B cell (primary cell): ENCODE measurements at regions not wholly inside any gene's neighbourhood (a gene's known extent, or its start where the extent isn't known, plus 50 kb on each side); places are given as distances from the start of the nearest gene placed in this dataset.

Experiments
- EZH2 ChIP-seq: IDR thresholded peaks from 2 replicates; pipeline ENCODE4 v1.6.1; 2012; ENCODE audit warnings: borderline replicate concordance, low read depth, mild to moderate bottlenecking, moderate library complexity, low read length; ENCODE audit not compliant: insufficient read depth, poor library complexity, severe bottlenecking
- TF ChIP-seq, protein P1 (sequence below): fragments of 200-600 bp; IDR thresholded peaks from one replicate; pipeline ENCODE4 v1.8.0; 2022; ENCODE audit warnings: antibody characterized with exemption, mild to moderate bottlenecking

GRCh38 chr12:41983856-41984255 lies 160.8 kb downstream of the GXYLT1 start:
- TF ChIP-seq, protein P1, sequence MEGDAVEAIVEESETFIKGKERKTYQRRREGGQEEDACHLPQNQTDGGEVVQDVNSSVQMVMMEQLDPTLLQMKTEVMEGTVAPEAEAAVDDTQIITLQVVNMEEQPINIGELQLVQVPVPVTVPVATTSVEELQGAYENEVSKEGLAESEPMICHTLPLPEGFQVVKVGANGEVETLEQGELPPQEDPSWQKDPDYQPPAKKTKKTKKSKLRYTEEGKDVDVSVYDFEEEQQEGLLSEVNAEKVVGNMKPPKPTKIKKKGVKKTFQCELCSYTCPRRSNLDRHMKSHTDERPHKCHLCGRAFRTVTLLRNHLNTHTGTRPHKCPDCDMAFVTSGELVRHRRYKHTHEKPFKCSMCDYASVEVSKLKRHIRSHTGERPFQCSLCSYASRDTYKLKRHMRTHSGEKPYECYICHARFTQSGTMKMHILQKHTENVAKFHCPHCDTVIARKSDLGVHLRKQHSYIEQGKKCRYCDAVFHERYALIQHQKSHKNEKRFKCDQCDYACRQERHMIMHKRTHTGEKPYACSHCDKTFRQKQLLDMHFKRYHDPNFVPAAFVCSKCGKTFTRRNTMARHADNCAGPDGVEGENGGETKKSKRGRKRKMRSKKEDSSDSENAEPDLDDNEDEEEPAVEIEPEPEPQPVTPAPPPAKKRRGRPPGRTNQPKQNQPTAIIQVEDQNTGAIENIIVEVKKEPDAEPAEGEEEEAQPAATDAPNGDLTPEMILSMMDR: no peak
- no peak for TF ChIP-seq EZH2
